ENCODE measurements at regions not wholly inside any gene's neighbourhood (a gene's known extent, or its start where the extent isn't known, plus 50 kb on each side); places are given as distances from the start of the nearest gene placed in this dataset.
"Not testable (repeated sequence)": the region's sequence is repeated elsewhere in the genome, so short reads cannot be mapped to it uniquely, and the experiment has no call there.

- TF ChIP-seq CTCF (IDR thresholded peaks at IDR 0.05; ENCODE audit: extremely low read depth, missing control alignments) = no peak
- no peak for DNase-seq (ENCODE audit: low spot score)
Measured at GRCh38 chr13:88014527-88014926, 343.4 kb downstream of the SLITRK5 start.

- TF ChIP-seq CTCF (IDR thresholded peaks at IDR 0.05; ENCODE audit: extremely low read depth, missing control alignments) = no peak
- DNase-seq (ENCODE audit: low spot score) = no peak
Measured at GRCh38 chr13:88022431-88023208, 351.4 kb downstream of the SLITRK5 start.

GRCh38 chr13:88026241-88026640, 355.1 kb downstream of the SLITRK5 start:
- no peak for DNase-seq (ENCODE audit: low spot score)
- no peak for TF ChIP-seq CTCF (IDR thresholded peaks at IDR 0.05; ENCODE audit: extremely low read depth, missing control alignments)

GRCh38 chr13:88031980-88032559, 360.9 kb downstream of the SLITRK5 start:
- no peak for TF ChIP-seq CTCF (IDR thresholded peaks at IDR 0.05; ENCODE audit: extremely low read depth, missing control alignments)

GRCh38 chr13:88036205-88036604, 365.0 kb downstream of the SLITRK5 start:
- DNase-seq (ENCODE audit: low spot score) = not testable (repeated sequence)

More at GRCh38 chr13:88031980-88032559, 360.9 kb downstream of the SLITRK5 start:
- no peak for DNase-seq (ENCODE audit: low spot score)

GRCh38 chr13:88042489-88042888, 371.3 kb downstream of the SLITRK5 start:
- no peak for DNase-seq (ENCODE audit: low spot score)
- no peak for TF ChIP-seq CTCF (IDR thresholded peaks at IDR 0.05; ENCODE audit: extremely low read depth, missing control alignments)

- DNase-seq (ENCODE audit: low spot score) = no peak
- no peak for TF ChIP-seq CTCF (IDR thresholded peaks at IDR 0.05; ENCODE audit: extremely low read depth, missing control alignments)
Measured at GRCh38 chr13:88051746-88052482, 380.7 kb downstream of the SLITRK5 start.
